NOMO-1 treated with dmso at 0.1 percent for 144 hours (cell line): ENCODE measurements at regions not wholly inside any gene's neighbourhood (a gene's known extent, or its start where the extent isn't known, plus 50 kb on each side); places are given as distances from the start of the nearest gene placed in this dataset.
A peak's percentile ranks its signal among the peaks of the same experiment; 100 is the strongest.

Experiments used
- DNase-seq: peaks from one replicate; lab custom pipeline; 2025; ENCODE audit not compliant: unreplicated experiment; lab: John Stamatoyannopoulos, UW

DNA sequence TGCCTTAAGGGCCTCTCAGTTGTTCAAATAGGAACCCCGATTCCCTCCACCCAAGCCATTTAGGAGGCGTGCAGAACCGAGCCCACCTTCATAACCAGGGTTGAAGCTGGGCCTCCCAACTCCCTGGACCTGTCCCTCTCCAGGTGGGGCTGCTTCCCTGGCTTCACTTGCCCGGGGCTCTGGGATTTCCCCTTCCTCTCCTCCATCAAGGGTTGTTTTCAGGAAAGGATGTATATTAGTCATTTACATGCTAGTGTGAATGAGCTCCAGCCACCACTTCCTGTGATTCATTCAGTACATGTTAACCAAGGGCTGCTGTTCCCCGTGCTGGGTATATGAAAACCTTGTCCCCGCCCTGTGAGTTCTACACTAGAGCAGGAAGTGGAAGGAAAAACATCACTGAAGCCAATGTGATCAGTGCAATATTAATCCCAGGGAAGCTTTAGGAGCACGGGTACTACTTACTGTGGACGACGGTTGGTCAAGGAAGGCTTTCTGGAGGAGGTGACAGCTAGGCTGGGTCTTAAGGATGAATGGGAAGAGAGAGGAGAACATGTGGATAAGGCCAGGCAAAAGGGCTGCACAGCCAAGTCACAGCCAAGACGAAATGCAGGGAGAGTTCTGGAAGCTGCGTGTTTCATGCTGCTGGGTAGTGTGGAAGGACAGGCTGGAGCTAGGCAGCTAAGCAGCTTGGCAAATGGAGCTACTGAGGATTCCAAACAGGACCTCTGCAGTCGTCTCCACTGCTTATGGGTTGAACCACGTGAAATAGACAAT, 150.1 kb upstream of the SHH start:
- no peak for DNase-seq

DNA sequence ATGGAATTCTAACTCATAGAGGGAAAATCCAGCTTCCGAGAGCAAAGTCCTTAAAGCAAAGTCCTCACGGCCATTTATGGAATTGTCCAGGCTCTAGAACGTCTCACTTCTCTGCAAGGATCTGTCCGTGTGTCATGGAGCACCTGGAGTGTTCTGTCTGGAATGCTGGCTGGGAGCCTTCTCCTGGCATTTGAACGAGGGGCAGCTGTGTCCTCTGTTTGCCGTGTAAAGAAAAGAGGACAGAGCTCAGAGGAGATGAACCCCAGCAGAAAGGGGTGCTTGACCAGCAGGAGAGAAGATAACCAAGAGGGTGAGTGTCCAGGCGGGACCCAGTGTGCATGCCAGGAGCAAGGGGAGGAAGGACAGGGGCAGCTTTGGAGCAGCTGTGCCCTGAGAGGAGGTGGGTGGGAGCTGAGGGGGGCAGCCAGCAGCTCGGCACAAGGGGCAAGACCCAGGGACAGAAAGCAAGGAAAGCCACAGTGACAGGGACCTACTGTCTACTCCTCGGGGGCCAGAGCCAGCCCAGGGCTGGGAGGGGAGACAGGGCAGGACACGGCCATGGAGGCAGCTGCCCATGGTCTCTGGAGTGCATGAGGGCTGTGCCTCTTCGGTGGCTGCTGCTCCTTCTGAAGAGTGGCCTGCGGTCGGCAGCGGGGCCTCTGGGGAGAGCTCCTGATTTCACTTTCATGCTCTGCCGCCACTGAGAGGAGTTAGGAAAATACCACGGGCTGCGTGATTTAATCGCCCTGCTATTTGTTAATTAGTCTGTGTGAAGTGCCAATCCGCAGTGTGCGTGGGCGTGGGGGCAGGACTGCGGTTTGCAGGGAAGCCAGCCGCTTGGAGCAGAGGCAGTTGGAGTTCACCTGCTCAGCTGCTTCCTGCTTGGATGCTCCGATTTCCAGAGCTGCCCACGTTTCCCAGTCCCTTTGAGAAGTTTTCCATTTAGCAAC, 149.3 kb upstream of the SHH start:
- peak; percentile 16 for DNase-seq

DNA sequence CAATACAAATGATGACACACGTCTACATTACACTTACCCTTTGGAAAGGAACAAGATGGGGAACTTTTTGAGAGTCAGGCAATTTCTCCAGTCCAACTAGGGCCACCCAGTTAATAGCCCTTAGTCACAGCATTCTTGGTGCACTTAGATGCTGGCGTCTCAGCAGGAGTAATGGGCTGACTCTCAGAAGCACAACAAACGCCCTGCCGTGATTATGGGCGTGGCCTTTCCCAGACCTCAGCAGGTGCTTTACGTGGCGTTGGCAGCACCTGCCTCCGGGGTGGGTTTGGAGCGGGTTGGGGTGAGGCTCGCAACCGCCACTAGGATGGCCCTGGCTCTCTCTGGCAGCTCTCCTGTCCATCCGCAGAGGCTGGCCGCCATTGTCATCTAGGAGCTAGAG, 147.6 kb upstream of the SHH start:
- no peak for DNase-seq

DNA sequence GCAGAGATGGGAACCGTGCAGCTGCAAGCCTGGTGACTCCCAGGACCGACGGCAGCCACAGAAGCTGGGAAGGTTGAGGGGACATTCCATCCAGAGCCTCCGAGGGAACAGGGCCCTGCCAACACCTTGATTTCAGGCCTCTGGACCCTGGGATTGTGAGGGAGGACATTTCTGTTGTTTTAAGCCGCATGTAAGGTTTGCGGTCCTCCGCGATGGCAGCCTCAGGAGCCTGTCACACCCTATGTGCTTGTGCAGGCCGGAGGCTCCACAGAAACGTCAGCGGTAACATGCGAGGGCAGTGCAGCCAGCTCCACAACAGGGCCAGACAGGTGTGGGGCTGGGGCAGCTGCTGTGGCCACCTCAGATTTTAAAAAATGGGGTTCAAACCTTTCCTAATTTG, 144.7 kb upstream of the SHH start:
- no peak for DNase-seq

DNA sequence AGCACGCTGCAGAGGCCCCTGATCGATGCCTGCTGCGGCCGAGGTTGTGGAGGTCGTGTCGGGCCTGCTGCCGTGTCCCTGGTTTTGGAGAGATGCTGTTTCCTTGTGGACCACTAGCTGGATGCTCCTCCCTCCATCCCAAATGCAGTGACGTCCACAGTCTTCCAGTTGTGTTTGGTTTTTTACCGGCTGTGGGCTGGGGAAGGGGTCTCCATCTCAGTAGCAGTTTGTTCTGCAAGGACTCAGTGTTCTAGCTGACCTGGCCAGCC, 143.0 kb upstream of the SHH start:
- DNase-seq: no peak

DNA sequence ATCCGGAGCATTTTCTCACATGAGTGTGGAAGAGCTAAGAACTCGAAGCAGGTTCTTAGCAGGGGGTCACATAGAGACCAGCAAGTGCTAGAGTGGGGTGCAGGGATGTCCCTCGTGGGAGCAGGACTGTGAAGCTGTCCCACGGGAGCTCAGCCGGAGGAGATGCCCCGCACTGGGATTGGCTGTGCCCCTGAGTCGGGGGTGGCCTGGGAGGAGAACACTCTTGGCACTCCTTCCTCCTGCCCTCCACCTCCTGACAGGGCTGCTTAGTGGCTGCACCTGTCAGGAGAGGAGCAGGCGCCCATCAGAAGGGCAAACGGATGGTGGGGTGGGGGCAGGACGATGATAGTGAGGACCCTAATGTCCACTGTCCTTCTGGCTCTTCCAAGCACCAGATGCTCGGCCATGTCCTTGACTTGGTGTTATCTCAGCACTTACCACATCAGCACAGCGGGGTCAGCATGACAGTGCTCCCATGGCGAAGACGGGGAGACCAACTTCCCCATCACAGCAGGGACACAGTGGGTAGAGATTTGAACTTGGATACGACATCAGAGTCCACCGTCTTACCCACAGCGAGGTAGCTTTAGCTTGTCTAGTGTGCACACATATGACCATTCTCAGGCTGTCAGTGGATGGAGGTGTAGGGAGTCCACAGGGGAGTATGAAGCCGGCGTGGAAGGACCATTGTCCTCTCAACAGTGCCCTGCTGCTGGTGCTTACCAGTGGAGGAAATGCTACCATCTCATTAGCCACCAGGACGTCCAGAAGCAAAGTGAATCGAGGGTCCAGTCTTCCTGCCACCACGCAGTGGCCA, 142.5 kb upstream of the SHH start:
- DNase-seq: no peak

DNA sequence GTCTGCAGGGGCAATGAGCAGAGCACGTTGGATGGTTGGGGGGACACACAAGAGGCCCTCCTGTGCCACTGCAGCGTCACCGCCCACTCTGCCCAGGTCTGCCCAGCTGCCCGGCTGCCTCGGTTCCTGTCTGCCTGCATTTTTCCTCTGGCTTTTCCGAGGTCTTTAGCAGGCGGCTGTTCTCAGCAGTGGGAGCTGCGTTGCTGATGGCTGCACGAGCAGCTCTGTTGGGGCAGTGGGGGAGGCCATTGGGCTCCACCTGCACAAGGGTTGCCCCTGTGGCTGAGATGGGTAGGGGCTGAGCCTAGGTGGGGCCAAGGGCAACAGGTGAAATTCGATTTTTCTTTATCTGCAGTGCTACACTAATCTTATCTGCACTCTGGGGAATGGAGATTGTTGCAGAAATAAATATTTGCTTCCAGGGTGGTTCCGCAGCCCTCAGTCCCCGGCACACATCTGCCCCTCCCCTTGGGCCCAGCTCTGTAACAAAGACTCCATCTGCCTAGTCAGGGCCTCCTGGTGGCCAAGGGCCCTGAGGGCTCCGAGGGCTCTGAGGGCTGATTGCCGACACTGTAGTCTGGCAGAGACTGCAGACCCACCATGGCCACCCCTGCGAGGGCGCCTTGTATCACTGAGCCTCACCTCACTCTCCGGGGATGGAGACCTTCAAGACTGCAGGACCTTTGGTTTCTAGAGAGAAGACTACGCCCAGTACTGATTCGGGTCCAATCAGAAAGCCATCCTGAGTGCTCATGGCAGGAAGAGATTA, 141.7 kb upstream of the SHH start:
- DNase-seq: no peak

DNA sequence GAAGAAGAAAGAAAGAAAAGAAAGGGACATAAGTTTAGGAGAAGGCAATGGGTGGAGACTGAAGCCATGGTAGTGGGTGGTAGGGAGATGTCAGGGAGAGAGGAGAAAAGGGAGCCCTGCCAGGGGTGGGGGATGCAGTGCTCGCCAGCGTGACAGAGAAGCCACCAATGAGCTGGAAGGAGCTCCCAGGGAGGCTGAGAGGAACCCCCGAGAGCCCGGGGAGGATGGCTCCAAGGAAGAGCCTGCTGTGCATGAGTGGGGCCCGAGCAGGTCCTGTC, 141.2 kb upstream of the SHH start:
- DNase-seq: no peak

DNA sequence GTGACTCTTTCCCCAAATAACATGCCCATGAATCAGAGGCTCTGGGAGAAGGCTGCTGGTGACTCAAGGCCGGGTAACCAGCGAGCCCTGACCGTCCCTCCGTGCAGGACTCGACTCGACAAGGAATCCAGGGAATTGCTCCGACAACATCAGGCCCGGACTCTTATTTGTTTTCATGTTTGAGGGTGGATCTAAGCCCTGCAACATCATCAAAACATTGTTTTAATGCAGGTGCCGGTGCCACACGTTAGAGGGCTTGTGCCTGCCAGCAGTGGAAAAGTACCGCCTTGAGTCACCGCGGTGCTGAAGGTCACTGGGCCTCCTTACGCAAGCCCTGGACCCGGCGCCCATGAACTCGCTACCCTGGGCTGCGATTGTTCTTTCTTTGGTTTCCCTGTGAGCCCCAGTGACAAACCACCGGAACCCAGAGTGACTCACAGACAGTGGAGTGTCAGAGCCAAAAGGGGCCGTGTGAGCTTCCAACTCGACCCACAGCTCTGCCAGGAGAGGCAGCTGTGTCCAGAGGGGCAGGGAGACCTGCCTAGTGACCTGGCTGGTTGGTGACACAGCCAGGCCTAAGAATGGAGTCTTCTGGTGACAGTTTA, 139.4 kb upstream of the SHH start:
- DNase-seq: peak; percentile 42

DNA sequence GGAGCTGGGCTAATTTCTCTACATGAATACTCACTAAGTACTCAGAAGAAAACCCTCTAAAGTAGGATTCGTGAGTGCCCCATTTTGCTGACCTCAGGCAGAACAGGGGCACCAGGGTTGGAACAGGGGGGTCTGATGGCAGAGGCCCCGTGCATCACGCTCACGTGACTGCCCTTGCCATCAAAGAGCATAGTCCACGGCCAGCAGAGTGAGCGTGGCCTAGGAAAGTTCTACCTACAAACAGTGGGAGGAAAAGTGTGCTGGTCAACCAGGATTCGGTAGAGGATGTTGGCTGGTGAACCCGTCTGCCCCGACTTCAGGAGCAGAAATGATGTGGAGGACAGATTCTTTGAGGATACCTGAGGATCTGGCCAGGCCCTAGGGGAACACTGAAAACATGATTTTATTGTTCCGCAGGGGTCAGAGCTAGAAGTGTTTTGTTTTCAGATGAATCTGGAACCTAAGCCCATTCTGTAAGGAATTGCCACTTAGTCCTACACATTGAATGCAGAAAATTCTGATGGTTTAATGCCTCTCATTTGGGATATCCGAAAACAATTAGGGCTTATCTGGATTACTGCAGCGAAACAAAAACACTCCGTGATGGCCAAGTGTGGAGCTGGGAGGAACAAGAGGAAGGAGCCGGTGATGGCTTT, 138.8 kb upstream of the SHH start:
- no peak for DNase-seq

DNA sequence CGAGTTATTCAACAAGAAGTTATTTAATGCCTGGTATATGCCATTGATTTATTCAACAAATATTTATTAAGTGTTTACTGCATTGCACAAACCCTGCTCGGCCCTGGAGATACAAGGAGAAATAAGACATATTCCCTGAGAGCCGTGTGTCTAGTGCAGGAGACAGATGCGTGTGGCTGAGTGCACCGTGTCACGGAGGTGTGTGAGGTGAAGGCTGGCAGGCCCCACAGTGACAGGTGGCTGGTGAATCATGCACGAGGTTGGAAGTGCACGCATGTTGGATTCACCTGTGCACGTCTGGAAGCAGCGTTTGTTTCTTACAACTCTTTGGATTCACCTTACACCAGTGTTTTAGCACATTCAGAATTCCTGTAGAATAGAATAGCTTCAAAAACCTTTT, 136.6 kb upstream of the SHH start:
- no peak for DNase-seq

DNA sequence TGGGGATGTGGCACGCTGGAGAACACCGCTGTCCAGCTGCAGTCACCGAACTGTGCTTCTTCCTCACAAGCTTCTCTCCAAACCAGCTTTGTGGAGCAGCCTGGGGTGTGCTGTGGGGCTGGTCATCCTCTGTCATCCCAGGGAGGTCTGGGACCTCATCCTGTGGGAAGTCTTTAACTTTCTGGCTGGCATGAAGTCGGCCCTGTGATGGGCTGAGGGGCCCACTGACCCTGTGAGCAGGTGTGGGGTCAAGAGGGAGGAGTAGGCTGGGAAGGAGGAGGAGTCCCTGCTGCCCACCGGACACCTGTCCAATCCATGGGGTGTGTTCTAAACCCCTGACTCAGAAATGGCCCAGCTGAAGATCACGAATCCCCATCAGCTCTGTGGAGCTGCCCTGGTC, 136.2 kb upstream of the SHH start:
- DNase-seq: no peak

DNA sequence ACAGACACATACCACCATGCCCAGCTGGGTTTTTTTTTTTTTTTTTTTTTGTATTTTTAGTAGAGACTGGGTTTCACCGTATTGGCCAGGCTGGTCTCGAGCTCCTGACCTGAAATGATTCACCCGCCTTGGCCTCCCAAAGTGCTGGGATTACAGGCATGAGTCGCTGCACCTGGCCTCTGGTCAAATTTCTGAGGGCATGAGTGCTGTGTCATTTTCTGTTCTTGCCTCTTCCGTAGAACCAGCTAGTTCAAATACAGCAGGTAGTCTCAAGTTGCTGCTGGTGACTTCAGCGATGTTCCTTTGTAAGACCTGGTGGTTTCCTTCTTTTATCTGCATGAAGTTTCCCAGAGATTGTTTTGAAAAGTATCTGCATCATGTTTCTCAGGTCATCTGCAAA, 134.8 kb upstream of the SHH start:
- DNase-seq: no peak

DNA sequence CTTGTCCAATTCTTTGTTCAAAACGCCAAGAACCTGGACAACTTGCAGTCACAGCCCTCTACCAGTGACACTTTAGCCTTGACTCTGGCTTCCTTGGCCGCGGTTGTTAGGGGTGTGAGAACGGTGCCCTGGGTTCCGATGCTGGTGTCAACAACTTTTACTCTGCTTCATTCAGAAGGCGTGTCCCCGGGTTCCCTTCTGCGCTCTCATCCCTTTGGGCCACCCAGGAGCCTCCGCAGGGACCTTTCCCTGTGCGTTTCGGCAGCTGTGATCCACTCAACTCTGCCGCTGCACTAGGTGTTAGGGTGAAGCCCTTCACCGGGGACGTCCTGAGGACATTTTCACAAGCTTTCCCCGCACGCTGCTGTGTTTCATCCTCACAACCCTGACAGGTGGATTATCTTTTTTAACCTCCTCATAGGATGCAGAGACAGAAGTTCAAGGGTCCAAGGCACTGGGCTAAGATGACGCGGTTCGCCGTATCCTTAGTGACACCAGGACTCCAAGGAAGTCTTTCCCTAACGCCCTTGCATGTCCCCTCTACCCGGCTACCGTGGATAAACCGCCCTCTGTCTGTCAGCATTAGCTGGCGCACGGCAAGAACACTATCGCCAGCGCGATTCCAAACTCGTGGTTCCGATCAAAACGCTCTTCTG, 133.5 kb upstream of the SHH start:
- no peak for DNase-seq

DNA sequence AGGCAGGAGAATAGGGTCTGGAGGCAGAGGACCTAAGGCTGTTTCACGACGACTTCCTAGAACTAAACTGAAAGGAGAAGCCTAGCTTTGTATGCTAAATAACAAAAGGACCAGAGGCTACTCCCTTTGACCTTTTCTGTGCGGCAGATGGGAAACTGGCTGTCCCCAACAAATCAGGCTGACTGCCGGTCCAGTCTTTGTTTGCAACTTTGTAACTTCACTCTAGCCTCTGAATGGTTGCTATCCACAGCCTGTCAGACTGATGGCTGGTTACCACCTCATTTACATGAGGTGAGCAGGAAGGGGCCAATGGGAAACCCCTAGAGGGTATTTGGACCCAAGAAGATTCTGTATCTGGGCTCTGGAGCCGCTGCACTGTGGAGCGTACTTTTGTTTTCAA, 132.6 kb upstream of the SHH start:
- DNase-seq: no peak

DNA sequence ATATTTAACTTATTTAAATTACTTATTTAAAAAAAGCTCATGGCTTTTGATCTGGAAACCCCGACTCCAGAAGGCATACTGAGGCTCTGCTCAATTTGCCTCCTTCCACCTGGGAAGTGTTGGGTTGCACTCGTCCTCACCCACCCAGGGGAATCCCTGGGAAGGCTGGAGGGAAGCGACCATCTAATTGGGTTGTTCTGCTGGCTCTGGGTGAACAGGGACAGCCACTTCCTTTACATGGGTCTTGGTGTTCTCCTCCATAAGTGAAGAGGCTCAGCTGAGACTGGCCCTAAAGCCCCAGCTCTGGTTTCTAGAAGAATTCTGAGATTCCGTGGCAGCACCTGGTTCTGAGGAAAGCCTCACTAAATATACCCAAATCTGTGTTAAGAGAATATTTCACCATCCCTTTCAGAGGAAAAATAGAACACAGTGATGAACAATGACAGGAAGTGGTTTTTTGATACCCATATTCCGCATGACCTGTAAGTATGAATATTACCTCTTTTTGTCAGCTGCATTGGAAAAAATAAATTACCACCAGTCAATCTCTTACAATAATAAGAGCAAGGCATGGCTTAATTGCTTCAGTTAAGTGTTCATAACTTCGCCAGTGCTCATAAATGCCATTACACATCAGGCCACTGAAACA, 131.1 kb upstream of the SHH start:
- no peak for DNase-seq

DNA sequence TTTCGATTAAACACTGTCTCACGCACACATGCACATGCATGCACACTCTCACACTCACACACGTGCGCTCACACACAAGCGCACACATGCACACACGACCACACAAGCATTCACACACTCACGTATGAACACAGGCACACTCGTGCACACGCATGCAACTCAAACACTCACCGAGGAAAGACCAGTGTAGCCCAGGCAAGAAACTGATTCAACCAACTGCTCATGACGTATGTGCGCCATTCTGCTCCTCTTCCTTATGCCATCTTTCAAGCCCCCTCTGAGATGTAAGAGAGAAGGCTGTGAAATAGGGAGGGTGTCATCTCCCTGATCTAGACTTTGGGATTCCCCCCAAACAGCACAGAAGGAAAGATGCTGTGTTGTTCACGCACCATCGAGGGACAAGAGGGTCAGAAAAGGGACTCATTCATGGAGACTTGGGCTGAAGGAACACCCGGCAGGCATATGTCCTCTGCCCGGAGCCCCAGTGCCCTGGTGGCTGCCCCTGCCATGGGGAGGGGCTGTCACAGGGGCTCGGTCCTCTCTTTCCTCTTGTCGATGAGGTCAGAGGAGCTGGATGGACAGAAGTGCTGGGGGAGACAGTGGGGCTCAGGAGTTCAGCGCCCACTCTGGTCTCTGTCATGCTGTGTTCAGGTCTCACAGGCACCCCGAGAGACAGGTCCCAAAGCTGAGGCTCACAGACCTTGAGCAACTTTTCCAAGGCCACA, 130.1 kb upstream of the SHH start:
- DNase-seq: no peak

DNA sequence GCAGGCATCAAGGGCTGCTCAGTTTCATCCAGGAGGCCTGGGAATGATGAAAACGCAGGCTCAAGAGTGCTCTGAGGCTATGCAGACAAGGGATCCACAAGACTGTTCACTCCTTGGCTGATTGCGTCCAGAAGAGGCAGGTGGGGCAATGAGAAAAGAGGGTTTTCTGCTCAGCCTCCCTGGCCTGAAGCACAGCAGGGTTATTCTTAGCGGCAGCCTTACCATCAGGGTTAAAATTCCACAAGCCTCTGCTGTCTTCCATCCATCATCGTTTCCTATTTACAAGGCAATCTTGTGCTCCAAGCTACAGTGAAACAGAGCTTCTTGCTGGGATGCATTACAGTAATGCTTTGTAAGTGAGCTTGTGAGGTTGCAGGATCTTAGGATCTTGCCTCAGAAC, 129.4 kb upstream of the SHH start:
- DNase-seq: no peak

DNA sequence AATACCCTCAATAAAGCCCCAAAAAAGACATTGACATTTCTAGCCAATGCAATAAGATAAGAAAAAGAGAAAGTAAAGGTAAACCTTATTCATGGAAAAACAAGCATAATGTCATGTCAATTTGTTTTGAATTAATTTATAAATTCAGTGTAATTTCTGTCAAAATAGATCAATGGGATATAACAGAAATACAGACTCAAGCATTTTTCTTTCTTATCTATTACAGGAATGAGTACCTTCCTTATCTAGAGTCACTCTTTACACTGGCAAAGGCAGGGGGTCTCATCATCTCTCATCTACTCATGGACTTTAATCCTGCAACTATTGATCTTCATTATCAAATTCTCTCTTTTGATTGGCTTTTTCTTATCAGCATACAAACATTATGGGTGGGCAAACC, 127.1 kb upstream of the SHH start:
- DNase-seq: no peak
